ENCODE measurements at regions not wholly inside any gene's neighbourhood (a gene's known extent, or its start where the extent isn't known, plus 50 kb on each side); places are given as distances from the start of the nearest gene placed in this dataset.

- H2AFZ ChIP-seq (ENCODE audit: low read depth, low read length), result no peak overlapping the region
- H3K4me1 ChIP-seq (ENCODE audit: insufficient read depth, low read length), result peaks cover 6% of the 10 kb centered on the region
- peaks cover 30% of the 10 kb centered on the region for H3K27me3 ChIP-seq (ENCODE audit: insufficient read depth, low read length)
- no peaks in the 10 kb centered on the region for H3K9me3 ChIP-seq (ENCODE audit: low read length)
- no peaks in the 10 kb centered on the region for H3K36me3 ChIP-seq (ENCODE audit: insufficient read depth, low read length)
- no peak overlapping the region for H3K4me3 ChIP-seq (ENCODE audit: low read length)
Measured at GRCh38 chr2:100627330-100628300, 64.8 kb downstream of the PDCL3 start.

GRCh38 chr2:100628506-100628905 lies 65.7 kb downstream of the PDCL3 start:
- Histone ChIP-seq H3K4me3 (ENCODE audit: low read length) (no peak overlapping the region), H3K9me3 (ENCODE audit: low read length) (no peaks in the 10 kb centered on the region), H3K36me3 (ENCODE audit: insufficient read depth, low read length) (no peaks in the 10 kb centered on the region), H3K27me3 (ENCODE audit: insufficient read depth, low read length) (peaks cover 30% of the 10 kb centered on the region), H3K4me1 (ENCODE audit: insufficient read depth, low read length) (peaks cover 6% of the 10 kb centered on the region), H2AFZ (ENCODE audit: low read depth, low read length) (no peak overlapping the region)

GRCh38 chr2:100629309-100629708 lies 66.5 kb downstream of the PDCL3 start:
- Histone ChIP-seq H3K9me3 (ENCODE audit: low read length) (no peaks in the 10 kb centered on the region), H3K4me3 (ENCODE audit: low read length) (no peak overlapping the region), H3K4me1 (ENCODE audit: insufficient read depth, low read length) (peaks cover 6% of the 10 kb centered on the region), H2AFZ (ENCODE audit: low read depth, low read length) (no peak overlapping the region), H3K27me3 (ENCODE audit: insufficient read depth, low read length) (peaks cover 30% of the 10 kb centered on the region), H3K36me3 (ENCODE audit: insufficient read depth, low read length) (no peaks in the 10 kb centered on the region)

DNA sequence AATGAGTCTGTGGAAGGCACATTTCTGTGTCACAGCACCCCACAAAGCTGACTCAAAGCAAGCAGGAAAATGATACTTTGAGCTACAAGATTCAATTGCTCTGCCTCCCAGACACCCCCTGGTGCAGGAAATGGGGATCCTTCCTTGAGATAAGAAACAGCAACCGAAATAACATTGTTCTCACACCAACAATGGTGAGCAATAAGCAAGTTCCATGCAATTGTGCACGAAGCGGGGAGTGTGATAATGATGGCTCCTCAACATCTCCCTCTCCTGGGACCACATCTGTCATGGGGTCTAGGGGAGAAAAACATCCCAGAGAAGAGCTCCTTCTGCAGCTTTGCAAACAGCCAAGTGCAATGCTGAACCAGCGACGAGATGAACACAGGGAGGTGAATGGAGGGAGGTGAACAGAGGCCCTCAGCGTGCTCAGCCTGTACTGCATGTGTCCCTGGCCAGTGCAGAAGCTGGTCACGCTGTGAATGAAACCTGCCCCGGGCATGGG lies 67.7 kb downstream of the PDCL3 start:
- Histone ChIP-seq H2AFZ (ENCODE audit: low read depth, low read length) (no peak overlapping the region), H3K27me3 (ENCODE audit: insufficient read depth, low read length) (peaks cover 30% of the 10 kb centered on the region), H3K4me1 (ENCODE audit: insufficient read depth, low read length) (peaks cover 6% of the 10 kb centered on the region)

GRCh38 chr2:100632037-100632436 lies 69.2 kb downstream of the PDCL3 start:
- Histone ChIP-seq H3K9me3 (ENCODE audit: low read length) (no peaks in the 10 kb centered on the region), H3K4me3 (ENCODE audit: low read length) (no peak overlapping the region), H3K4me1 (ENCODE audit: insufficient read depth, low read length) (peaks cover 6% of the 10 kb centered on the region), H3K36me3 (ENCODE audit: insufficient read depth, low read length) (no peaks in the 10 kb centered on the region), H2AFZ (ENCODE audit: low read depth, low read length) (no peak overlapping the region), H3K27me3 (ENCODE audit: insufficient read depth, low read length) (peaks cover 23% of the 10 kb centered on the region)

More for the DNA sequence above, 67.7 kb downstream of the PDCL3 start:
- H3K4me3 ChIP-seq (ENCODE audit: low read length), result no peak overlapping the region
- H3K36me3 ChIP-seq (ENCODE audit: insufficient read depth, low read length), result no peaks in the 10 kb centered on the region
- no peaks in the 10 kb centered on the region for H3K9me3 ChIP-seq (ENCODE audit: low read length)

DNA sequence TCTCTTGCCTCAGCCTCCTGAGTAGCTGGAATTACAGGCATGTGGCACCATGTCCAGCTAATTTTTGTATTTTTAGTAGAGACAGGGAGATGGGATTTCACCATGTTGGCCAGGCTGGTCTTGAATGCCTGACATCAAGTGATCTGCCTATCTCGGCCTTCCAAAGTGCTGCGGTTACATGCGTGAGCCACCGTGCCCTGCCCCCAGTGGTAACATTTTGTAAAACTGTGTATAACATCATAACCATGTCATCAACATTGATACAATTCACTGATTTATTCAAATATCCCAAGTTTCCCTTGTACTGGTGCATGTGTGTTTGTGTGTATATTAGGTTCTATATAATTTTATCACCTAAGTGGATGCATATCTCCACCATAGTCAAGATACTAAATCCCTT lies 70.0 kb downstream of the PDCL3 start:
- H3K27me3 ChIP-seq (ENCODE audit: insufficient read depth, low read length), result peaks cover 18% of the 10 kb centered on the region

GRCh38 chr2:100639588-100640390 lies 77.0 kb downstream of the PDCL3 start:
- no peak overlapping the region for H3K4me3 ChIP-seq (ENCODE audit: low read length)
- H3K4me1 ChIP-seq (ENCODE audit: insufficient read depth, low read length), result peaks cover 38% of the 10 kb centered on the region
- H3K36me3 ChIP-seq (ENCODE audit: insufficient read depth, low read length), result no peaks in the 10 kb centered on the region
- peak overlapping the region; percentile 68 for H2AFZ ChIP-seq (ENCODE audit: low read depth, low read length)
- H3K9me3 ChIP-seq (ENCODE audit: low read length), result no peaks in the 10 kb centered on the region
- H3K27me3 ChIP-seq (ENCODE audit: insufficient read depth, low read length), result no peaks in the 10 kb centered on the region

More for the DNA sequence above, 70.0 kb downstream of the PDCL3 start:
- Histone ChIP-seq H3K36me3 (ENCODE audit: insufficient read depth, low read length) (no peaks in the 10 kb centered on the region), H2AFZ (ENCODE audit: low read depth, low read length) (no peak overlapping the region), H3K4me1 (ENCODE audit: insufficient read depth, low read length) (peaks cover 6% of the 10 kb centered on the region), H3K9me3 (ENCODE audit: low read length) (no peaks in the 10 kb centered on the region), H3K4me3 (ENCODE audit: low read length) (no peak overlapping the region)

GRCh38 chr2:100640431-100641124 lies 77.8 kb downstream of the PDCL3 start:
- Histone ChIP-seq H3K4me1 (ENCODE audit: insufficient read depth, low read length) (peaks cover 43% of the 10 kb centered on the region), H2AFZ (ENCODE audit: low read depth, low read length) (peak overlapping the region; percentile 68), H3K27me3 (ENCODE audit: insufficient read depth, low read length) (no peaks in the 10 kb centered on the region)

GRCh38 chr2:100641125-100641435 lies 78.3 kb downstream of the PDCL3 start:
- no peak overlapping the region for H3K4me3 ChIP-seq (ENCODE audit: low read length)
- no peaks in the 10 kb centered on the region for H3K36me3 ChIP-seq (ENCODE audit: insufficient read depth, low read length)
- H3K27me3 ChIP-seq (ENCODE audit: insufficient read depth, low read length), result no peaks in the 10 kb centered on the region
- H2AFZ ChIP-seq (ENCODE audit: low read depth, low read length), result no peak overlapping the region
- no peaks in the 10 kb centered on the region for H3K9me3 ChIP-seq (ENCODE audit: low read length)
- H3K4me1 ChIP-seq (ENCODE audit: insufficient read depth, low read length), result peaks cover 48% of the 10 kb centered on the region

More at GRCh38 chr2:100640431-100641124, 77.8 kb downstream of the PDCL3 start:
- no peaks in the 10 kb centered on the region for H3K36me3 ChIP-seq (ENCODE audit: insufficient read depth, low read length)
- H3K9me3 ChIP-seq (ENCODE audit: low read length), result no peaks in the 10 kb centered on the region
- no peak overlapping the region for H3K4me3 ChIP-seq (ENCODE audit: low read length)

DNA sequence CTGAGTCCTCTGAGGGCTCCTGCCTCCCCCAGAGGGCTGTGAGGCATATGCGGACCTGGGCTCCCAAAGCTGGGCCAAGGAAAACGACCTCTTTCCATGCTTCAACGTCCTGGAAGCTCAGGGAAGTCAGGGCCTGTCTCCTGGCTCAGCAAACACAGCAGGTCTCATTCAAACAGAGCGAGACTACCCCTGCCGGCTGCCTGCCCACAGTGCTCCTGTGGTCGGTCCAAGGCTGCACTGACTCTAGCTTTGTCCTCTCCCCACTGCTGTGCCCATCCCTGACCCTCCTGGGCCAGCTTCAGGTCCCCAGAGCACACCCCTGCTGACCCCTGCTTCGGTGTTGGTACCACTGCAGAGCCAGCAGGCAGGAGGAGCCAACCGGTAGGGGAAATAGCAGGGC lies 79.6 kb downstream of the PDCL3 start:
- Histone ChIP-seq H3K4me1 (ENCODE audit: insufficient read depth, low read length) (peaks cover 53% of the 10 kb centered on the region), H3K27me3 (ENCODE audit: insufficient read depth, low read length) (no peaks in the 10 kb centered on the region), H3K36me3 (ENCODE audit: insufficient read depth, low read length) (no peaks in the 10 kb centered on the region), H3K9me3 (ENCODE audit: low read length) (no peaks in the 10 kb centered on the region), H3K4me3 (ENCODE audit: low read length) (no peak overlapping the region), H2AFZ (ENCODE audit: low read depth, low read length) (no peak overlapping the region)

DNA sequence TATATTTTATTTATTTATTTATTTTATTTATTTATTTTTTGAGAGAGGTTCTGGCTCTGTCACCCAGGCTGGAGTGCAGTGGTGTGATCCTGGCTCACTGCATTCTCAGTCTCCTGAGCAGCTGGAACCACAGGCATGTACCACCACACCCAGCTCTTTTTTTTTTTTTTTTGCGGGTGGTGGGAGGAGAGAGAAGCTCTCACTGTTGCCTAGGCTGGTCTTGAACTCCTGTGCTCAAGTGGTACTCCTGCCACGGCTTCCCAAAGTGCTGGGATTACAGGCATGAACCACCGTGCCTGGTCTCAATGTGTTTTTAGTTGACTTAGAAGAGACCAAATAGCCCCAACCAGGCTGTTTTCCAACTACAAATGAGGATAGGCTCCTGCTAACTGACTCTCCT lies 80.7 kb downstream of the PDCL3 start:
- peaks cover 1% of the 10 kb centered on the region for H3K9me3 ChIP-seq (ENCODE audit: low read length)
- no peaks in the 10 kb centered on the region for H3K36me3 ChIP-seq (ENCODE audit: insufficient read depth, low read length)
- peaks cover 53% of the 10 kb centered on the region for H3K4me1 ChIP-seq (ENCODE audit: insufficient read depth, low read length)
- no peak overlapping the region for H3K4me3 ChIP-seq (ENCODE audit: low read length)
- H3K27me3 ChIP-seq (ENCODE audit: insufficient read depth, low read length), result no peaks in the 10 kb centered on the region
- H2AFZ ChIP-seq (ENCODE audit: low read depth, low read length), result no peak overlapping the region

DNA sequence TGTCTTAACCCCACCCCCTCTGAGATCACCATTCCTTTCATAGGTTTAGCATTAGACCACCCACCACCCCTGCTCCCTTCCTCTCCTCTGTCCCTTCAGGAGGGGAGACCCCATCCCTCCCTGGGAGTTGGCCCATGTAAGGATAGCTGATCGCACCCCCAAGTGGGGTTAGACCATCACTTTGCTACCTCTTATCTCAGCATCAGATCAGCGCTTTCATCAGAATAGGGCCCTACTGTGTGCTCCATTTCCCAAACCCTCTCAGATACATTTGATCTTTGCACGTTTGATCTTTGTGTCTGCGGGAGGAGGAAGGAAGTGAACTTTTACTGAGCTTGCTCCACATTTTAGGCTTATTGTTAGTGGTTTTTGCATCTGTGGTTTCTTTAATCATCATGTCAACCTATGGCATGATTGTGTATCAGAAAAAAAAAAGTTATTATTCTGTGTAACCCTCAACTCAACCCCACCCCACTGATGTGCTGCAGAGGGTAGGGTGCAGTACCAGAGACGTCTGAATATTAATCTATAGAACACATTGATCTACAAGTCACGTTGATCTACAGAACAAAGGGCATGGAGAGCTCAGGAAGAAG lies 81.2 kb downstream of the PDCL3 start:
- Histone ChIP-seq H3K4me3 (ENCODE audit: low read length) (no peak overlapping the region), H2AFZ (ENCODE audit: low read depth, low read length) (no peak overlapping the region), H3K27me3 (ENCODE audit: insufficient read depth, low read length) (no peaks in the 10 kb centered on the region), H3K9me3 (ENCODE audit: low read length) (peaks cover 4% of the 10 kb centered on the region), H3K36me3 (ENCODE audit: insufficient read depth, low read length) (no peaks in the 10 kb centered on the region), H3K4me1 (ENCODE audit: insufficient read depth, low read length) (peaks cover 53% of the 10 kb centered on the region)

Data from neuron (in vitro differentiated cells).